HEK293 (cell line): ENCODE measurements at regions not wholly inside any gene's neighbourhood (a gene's known extent, or its start where the extent isn't known, plus 50 kb on each side); places are given as distances from the start of the nearest gene placed in this dataset.

Source experiments
- CTCF ChIA-PET: fragments of 350-600 bp; formaldehyde crosslinking; extraction: SDS; loops from one replicate; lab custom pipeline; 2021; ENCODE audit warnings: antibody characterized with exemption; lab: Yijun Ruan, JAX
- POLR2A ChIA-PET: fragments of 300-600 bp; formaldehyde crosslinking; extraction: SDS; loops from one replicate; lab custom pipeline; 2020; ENCODE audit warnings: antibody characterized with exemption, inconsistent platforms; lab: Yijun Ruan, JAX
- H3K27ac ChIP-seq: fragments of 200-500 bp; sonication (Bioruptor generic); 2 replicates; pipeline ENCODE4 v1.5.1; 2014; ENCODE audit warnings: low read depth, low read length, control low read depth, inconsistent platforms; ENCODE audit errors: extremely low read depth
- H3K36me3 ChIP-seq, 2 experiments: fragments of 200-500 bp in 1 of 2; sonication (Bioruptor generic) in 1 of 2; 1 replicate in 1 of 2; 2 replicates in 1 of 2; pipeline ENCODE4 v1.5.1; 2014 to 2017; ENCODE audit warnings: inconsistent platforms in 2 of 2, low read length in 2 of 2; ENCODE audit not compliant: control insufficient read depth in 2 of 2, insufficient read depth in 1 of 2
- H3K4me1 ChIP-seq: fragments of 200-500 bp; sonication (Bioruptor generic); 2 replicates; pipeline ENCODE4 v1.5.1; 2014; ENCODE audit warnings: mild to moderate bottlenecking, low read length, inconsistent platforms; ENCODE audit not compliant: control insufficient read depth, insufficient read depth
- H3K4me3 ChIP-seq: 2 replicates; pipeline ENCODE4 v1.5.1; 2011; ENCODE audit warnings: low read depth, mild to moderate bottlenecking, control low read depth, low read length, moderate library complexity
- H3K9me3 ChIP-seq: fragments of 200-500 bp; sonication (Bioruptor generic); 2 replicates; pipeline ENCODE4 v1.5.1; 2014; ENCODE audit warnings: low read depth, low read length, inconsistent platforms; ENCODE audit not compliant: control insufficient read depth, insufficient read depth
- GLI4 ChIP-seq: fragments of 450-650 bp; formaldehyde crosslinking; IDR thresholded peaks from 2 replicates; pipeline ENCODE4 v1.5.1; 2016; ENCODE audit warnings: missing biosample characterization, missing genetic modification characterization
- HOXA7 ChIP-seq: sonication (generic); formaldehyde crosslinking; IDR thresholded peaks from 2 replicates; pipeline ENCODE4 v1.8.1; 2022; ENCODE audit warnings: missing genetic modification reagents, borderline replicate concordance
- MEIS1 ChIP-seq: sonication (generic); formaldehyde crosslinking; IDR thresholded peaks from 2 replicates; pipeline ENCODE4 v1.8.1; 2022; ENCODE audit warnings: missing genetic modification reagents, mild to moderate bottlenecking, borderline replicate concordance
- PRDM6 ChIP-seq: fragments of 450-650 bp; formaldehyde crosslinking; IDR thresholded peaks from 2 replicates; pipeline ENCODE4 v1.5.1; 2017; ENCODE audit warnings: missing biosample characterization, missing genetic modification characterization
- RBAK ChIP-seq: fragments of 450-650 bp; formaldehyde crosslinking; IDR thresholded peaks from 2 replicates; pipeline ENCODE4 v1.5.1; 2016; ENCODE audit warnings: missing biosample characterization, missing genetic modification characterization
- YY1 ChIP-seq: fragments of 450-650 bp; formaldehyde crosslinking; IDR thresholded peaks from 2 replicates; pipeline ENCODE4 v1.5.1; 2018; ENCODE audit warnings: missing biosample characterization, missing genetic modification characterization
- ZBTB21 ChIP-seq: fragments of 450-650 bp; formaldehyde crosslinking; IDR thresholded peaks from 2 replicates; pipeline ENCODE4 v1.5.1; 2017; ENCODE audit warnings: missing biosample characterization, missing genetic modification characterization
- ZBTB44 ChIP-seq: fragments of 450-650 bp; IDR thresholded peaks from 2 replicates; pipeline ENCODE4 v1.5.1; 2018; ENCODE audit warnings: missing biosample characterization, mild to moderate bottlenecking, missing genetic modification characterization
- ZNF18 ChIP-seq: fragments of 450-650 bp; formaldehyde crosslinking; IDR thresholded peaks from 2 replicates; pipeline ENCODE4 v1.5.1; 2016; ENCODE audit warnings: missing biosample characterization, missing genetic modification characterization
- ZNF19 ChIP-seq: fragments of 450-650 bp; formaldehyde crosslinking; IDR thresholded peaks from 2 replicates; pipeline ENCODE4; 2016; ENCODE audit warnings: missing biosample characterization, missing genetic modification characterization, low read depth
- ZNF280C ChIP-seq: fragments of 450-650 bp; formaldehyde crosslinking; IDR thresholded peaks from 2 replicates; pipeline ENCODE4 v1.5.1; 2016; ENCODE audit warnings: missing biosample characterization, missing genetic modification characterization
- ZNF624 ChIP-seq: fragments of 450-650 bp; formaldehyde crosslinking; IDR thresholded peaks from 2 replicates; pipeline ENCODE4 v1.5.1; 2017; ENCODE audit warnings: missing biosample characterization, missing genetic modification characterization

- no peak overlapping the region for H3K4me3 ChIP-seq
- no peaks in the 10 kb centered on the region for H3K4me1 ChIP-seq
- H3K9me3 ChIP-seq: no peaks in the 10 kb centered on the region
- ChIA-PET CTCF (interaction anchor here (0.7 kb wide), 1 partner anchor 52 kb away, joined by 3 read pairs; no protein-coding TSS in a partner anchor), POLR2A (interaction anchor here (1.0 kb wide), 1 partner anchor 158 kb away, joined by 3 read pairs; the partner anchor contains the start of gene AHR)
- no peak overlapping the region for H3K27ac ChIP-seq
- H3K36me3 ChIP-seq: no peaks in the 10 kb centered on the region
- no peak for TF ChIP-seq YY1 (tag by site-specific recombination)
- TF ChIP-seq ZBTB44 (tag by site-specific recombination): no peak
Observed at GRCh38 chr7:17140406-17140805, 158.0 kb upstream of the AHR start.

- Histone ChIP-seq H3K27ac (no peak overlapping the region), H3K36me3 (no peaks in the 10 kb centered on the region), H3K4me3 (no peak overlapping the region), H3K9me3 (no peaks in the 10 kb centered on the region), H3K4me1 (no peaks in the 10 kb centered on the region)
- TF ChIP-seq MEIS1 (CRISPR knock-in tag) (no peak), RBAK (tag by site-specific recombination) (no peak), GLI4 (tag by site-specific recombination) (no peak), ZNF624 (tag by site-specific recombination) (no peak), PRDM6 (tag by site-specific recombination) (no peak), ZNF19 (tag by site-specific recombination) (no peak), ZBTB21 (tag by site-specific recombination) (no peak)
- ChIA-PET POLR2A (interaction anchor here (0.6 kb wide), 1 partner anchor 155 kb away, joined by 3 read pairs; no protein-coding TSS in a partner anchor), CTCF (no interaction called here)
Observed at GRCh38 chr7:17142831-17143541, 155.5 kb upstream of the AHR start.

- Histone ChIP-seq H3K27ac (no peak overlapping the region), H3K9me3 (no peaks in the 10 kb centered on the region), H3K36me3 (no peaks in the 10 kb centered on the region), H3K4me3 (no peak overlapping the region), H3K4me1 (no peaks in the 10 kb centered on the region)
- ChIA-PET POLR2A (no interaction called here), CTCF (no interaction called here)
- TF ChIP-seq HOXA7 (CRISPR knock-in tag) (no peak), ZNF18 (tag by site-specific recombination) (no peak), ZNF280C (tag by site-specific recombination) (no peak)
Observed at GRCh38 chr7:17144322-17144721, 154.1 kb upstream of the AHR start.
